Gastrocnemius medialis (tissue), 4 donors: ENCODE measurements at regions not wholly inside any gene's neighbourhood (a gene's known extent, or its start where the extent isn't known, plus 50 kb on each side); places are given as distances from the start of the nearest gene placed in this dataset.

Experiments used
- POLR2A ChIP-seq, 2 donors: fragments of 450-650 bp; IDR thresholded peaks; one replicate each; pipeline ENCODE4 v1.6.1; 2017; ENCODE audit warnings: antibody characterized with exemption in 2 of 2, mild to moderate bottlenecking in 2 of 2, moderate library complexity in 2 of 2
- TF ChIP-seq, protein P1 (sequence below), 5 experiments: fragments of 450-650 bp in 3 of 5; fragments of 200-600 bp in 2 of 5; sonication (generic) in 2 of 5; IDR thresholded peaks in 4 of 5; conservative IDR thresholded peaks in 1 of 5; 1 replicate in 4 of 5; 2 replicates in 1 of 5; pipeline ENCODE4 v1.5.1; 2016 to 2019; ENCODE audit warnings: antibody characterized with exemption in 5 of 5, mild to moderate bottlenecking in 3 of 5, moderate library complexity in 3 of 5

DNA sequence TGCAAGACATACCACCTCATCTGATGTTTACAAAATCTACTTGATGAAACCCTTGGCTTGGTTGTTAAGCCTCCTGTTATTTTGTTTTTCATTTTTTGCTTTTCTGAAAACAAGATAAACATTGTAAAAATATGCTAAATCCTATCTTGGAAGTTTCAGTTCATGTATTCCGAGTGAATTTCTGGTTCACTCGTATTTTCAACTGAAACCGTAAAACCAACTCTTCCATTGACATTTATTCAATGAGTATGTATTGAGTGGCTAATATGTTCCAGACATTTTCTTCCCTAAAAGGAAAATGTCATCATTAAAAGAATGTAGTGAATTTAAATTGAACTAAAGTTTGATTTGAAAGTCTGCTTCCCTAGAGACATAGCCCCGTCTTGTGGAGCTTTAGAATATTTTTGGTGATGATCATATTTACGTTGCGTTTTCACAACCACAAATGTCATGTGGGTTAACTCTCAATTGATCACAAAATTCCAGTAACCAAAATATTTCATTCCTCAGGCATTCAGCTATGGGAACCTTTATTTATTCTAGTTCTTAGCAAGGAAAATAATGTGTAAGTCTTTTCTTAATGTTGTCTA lies 204.2 kb downstream of the MBD2 start:
- no peak for TF ChIP-seq POLR2A (IDR thresholded peaks at IDR 0.05)
- TF ChIP-seq, protein P1, sequence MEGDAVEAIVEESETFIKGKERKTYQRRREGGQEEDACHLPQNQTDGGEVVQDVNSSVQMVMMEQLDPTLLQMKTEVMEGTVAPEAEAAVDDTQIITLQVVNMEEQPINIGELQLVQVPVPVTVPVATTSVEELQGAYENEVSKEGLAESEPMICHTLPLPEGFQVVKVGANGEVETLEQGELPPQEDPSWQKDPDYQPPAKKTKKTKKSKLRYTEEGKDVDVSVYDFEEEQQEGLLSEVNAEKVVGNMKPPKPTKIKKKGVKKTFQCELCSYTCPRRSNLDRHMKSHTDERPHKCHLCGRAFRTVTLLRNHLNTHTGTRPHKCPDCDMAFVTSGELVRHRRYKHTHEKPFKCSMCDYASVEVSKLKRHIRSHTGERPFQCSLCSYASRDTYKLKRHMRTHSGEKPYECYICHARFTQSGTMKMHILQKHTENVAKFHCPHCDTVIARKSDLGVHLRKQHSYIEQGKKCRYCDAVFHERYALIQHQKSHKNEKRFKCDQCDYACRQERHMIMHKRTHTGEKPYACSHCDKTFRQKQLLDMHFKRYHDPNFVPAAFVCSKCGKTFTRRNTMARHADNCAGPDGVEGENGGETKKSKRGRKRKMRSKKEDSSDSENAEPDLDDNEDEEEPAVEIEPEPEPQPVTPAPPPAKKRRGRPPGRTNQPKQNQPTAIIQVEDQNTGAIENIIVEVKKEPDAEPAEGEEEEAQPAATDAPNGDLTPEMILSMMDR (IDR thresholded peaks at IDR 0.05 in 4 of 5, conservative IDR thresholded peaks at IDR 0.05 in 1 of 5): no peak
